ENCODE measurements at regions not wholly inside any gene's neighbourhood (a gene's known extent, or its start where the extent isn't known, plus 50 kb on each side); places are given as distances from the start of the nearest gene placed in this dataset.
A peak's percentile ranks its signal among the peaks of the same experiment; 100 is the strongest.

GRCh38 chr12:77401770-77402081 is 336.4 kb upstream of the E2F7 start:
- TF ChIP-seq CTCF (conservative IDR thresholded peaks at IDR 0.05) (no peak), ZFX (IDR thresholded peaks at IDR 0.05) (no peak)
- H3K27ac ChIP-seq: no peak overlapping the region

- TF ChIP-seq ZFX (IDR thresholded peaks at IDR 0.05) (no peak), CTCF (conservative IDR thresholded peaks at IDR 0.05) (no peak)
- H3K27ac ChIP-seq: peak overlapping the region; percentile 30
These were observed 335.8 kb upstream of the E2F7 start for GRCh38 chr12:77401064-77401769.

GRCh38 chr12:77392467-77393088 is 327.2 kb upstream of the E2F7 start:
- H3K27ac ChIP-seq: no peak overlapping the region
- TF ChIP-seq ZFX (IDR thresholded peaks at IDR 0.05): no peak
- TF ChIP-seq CTCF (conservative IDR thresholded peaks at IDR 0.05): no peak

GRCh38 chr12:77388445-77389265 is 323.3 kb upstream of the E2F7 start:
- H3K27ac ChIP-seq: no peak overlapping the region
- no peak for TF ChIP-seq ZFX (IDR thresholded peaks at IDR 0.05)
- no peak for TF ChIP-seq CTCF (conservative IDR thresholded peaks at IDR 0.05)

GRCh38 chr12:77387671-77388070 is 322.3 kb upstream of the E2F7 start:
- no peak for TF ChIP-seq CTCF (conservative IDR thresholded peaks at IDR 0.05)
- no peak for TF ChIP-seq ZFX (IDR thresholded peaks at IDR 0.05)
- no peak overlapping the region for H3K27ac ChIP-seq

- no peak overlapping the region for H3K27ac ChIP-seq
These were observed 321.8 kb upstream of the E2F7 start for GRCh38 chr12:77387214-77387613.

More at GRCh38 chr12:77387214-77387613, 321.8 kb upstream of the E2F7 start:
- TF ChIP-seq ZFX (IDR thresholded peaks at IDR 0.05) (no peak), CTCF (conservative IDR thresholded peaks at IDR 0.05) (no peak)
